Activated T-cell treated with anti-CD3 and anti-CD28 coated beads for 48 hours (primary cell): ENCODE measurements at regions not wholly inside any gene's neighbourhood (a gene's known extent, or its start where the extent isn't known, plus 50 kb on each side); places are given as distances from the start of the nearest gene placed in this dataset.
A peak's percentile ranks its signal among the peaks of the same experiment; 100 is the strongest.

Experiments
- DNase-seq: peaks from one replicate; pipeline ENCODE4 v3.0.0-alpha.2; 2020; ENCODE audit warnings: low read depth

GRCh38 chr1:108050911-108051629, 86.1 kb upstream of the VAV3 start:
- DNase-seq = no peak

GRCh38 chr1:108050158-108050557, 85.2 kb upstream of the VAV3 start:
- DNase-seq = no peak

GRCh38 chr1:108049178-108049819, 84.3 kb upstream of the VAV3 start:
- no peak for DNase-seq

GRCh38 chr1:108048301-108049177, 83.6 kb upstream of the VAV3 start:
- DNase-seq = no peak

GRCh38 chr1:108047085-108047484, 82.1 kb upstream of the VAV3 start:
- DNase-seq = no peak

- no peak for DNase-seq
Observed at GRCh38 chr1:108046026-108046425, 81.0 kb upstream of the VAV3 start.

GRCh38 chr1:108045460-108045859, 80.5 kb upstream of the VAV3 start:
- no peak for DNase-seq

GRCh38 chr1:108044318-108044717, 79.3 kb upstream of the VAV3 start:
- no peak for DNase-seq

GRCh38 chr1:108043707-108044106, 78.7 kb upstream of the VAV3 start:
- DNase-seq = no peak

- DNase-seq = no peak
Observed at GRCh38 chr1:108042610-108043009, 77.6 kb upstream of the VAV3 start.

GRCh38 chr1:108041360-108042142, 76.6 kb upstream of the VAV3 start:
- no peak for DNase-seq

- DNase-seq = no peak
Observed at GRCh38 chr1:108038653-108039236, 73.8 kb upstream of the VAV3 start.

GRCh38 chr1:108036796-108037562, 72.0 kb upstream of the VAV3 start:
- no peak for DNase-seq

GRCh38 chr1:108034396-108034795, 69.4 kb upstream of the VAV3 start:
- DNase-seq = no peak

- DNase-seq = no peak
Observed at GRCh38 chr1:108033550-108033951, 68.6 kb upstream of the VAV3 start.

- no peak for DNase-seq
Observed at GRCh38 chr1:108028841-108029388, 63.9 kb upstream of the VAV3 start.

- no peak for DNase-seq
Observed at GRCh38 chr1:108027389-108027788, 62.4 kb upstream of the VAV3 start.

GRCh38 chr1:108017698-108018097, 52.7 kb upstream of the VAV3 start:
- DNase-seq = no peak

- DNase-seq = peak; percentile 11
Observed at GRCh38 chr1:108016451-108016920, 51.5 kb upstream of the VAV3 start.
